ENCODE measurements at regions not wholly inside any gene's neighbourhood (a gene's known extent, or its start where the extent isn't known, plus 50 kb on each side); places are given as distances from the start of the nearest gene placed in this dataset.
"Not testable (repeated sequence)": the region's sequence is repeated elsewhere in the genome, so short reads cannot be mapped to it uniquely, and the experiment has no call there.

DNA sequence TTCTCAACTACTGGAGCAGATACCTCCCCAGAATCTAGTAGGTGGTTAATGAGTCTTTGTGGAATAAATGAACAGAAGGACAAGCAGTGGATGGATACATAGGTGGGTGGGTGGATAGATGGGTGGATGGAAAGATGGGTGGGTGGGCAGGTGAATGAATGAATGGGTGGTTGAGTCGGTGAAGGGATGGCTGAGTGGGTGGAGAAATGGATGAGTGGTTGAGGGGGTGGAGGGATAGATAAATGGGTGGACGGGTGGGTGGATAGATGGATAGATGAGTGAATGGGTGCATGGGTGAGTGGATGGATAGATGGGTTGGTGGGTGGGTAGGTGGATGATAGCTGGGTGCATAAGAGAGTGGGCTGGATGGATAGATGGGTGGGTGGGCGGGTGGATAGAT, 80.6 kb upstream of the CLEC6A start:
- H3K27ac Mint-ChIP-seq; H3K27me3 Mint-ChIP-seq; H3K4me1 Mint-ChIP-seq; H3K36me3 Mint-ChIP-seq (ENCODE audit: low read depth); H3K9me3 Mint-ChIP-seq; ATAC-seq (replicated peaks); H3K4me3 Mint-ChIP-seq: not testable (repeated sequence)

DNA sequence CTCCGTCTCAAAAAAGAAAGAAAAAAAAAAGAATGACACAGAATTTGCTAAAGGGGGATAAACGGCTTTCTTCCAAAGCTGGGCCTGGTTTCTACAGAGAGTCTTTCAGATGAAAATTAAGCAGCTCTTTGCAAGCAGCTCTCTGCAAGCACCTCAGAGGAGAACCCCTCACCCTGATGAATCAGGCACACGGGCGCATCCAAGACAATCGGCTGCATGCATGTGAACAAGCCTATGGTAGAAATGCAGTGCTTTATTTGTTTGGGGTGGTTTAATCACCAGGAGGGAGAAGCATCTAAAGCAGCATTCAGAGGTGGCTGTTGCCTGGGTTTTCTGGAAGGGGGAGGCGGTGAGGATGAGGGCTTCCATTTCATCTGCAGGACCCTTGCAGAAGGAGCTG, 78.0 kb upstream of the CLEC6A start:
- H3K4me3 Mint-ChIP-seq; H3K4me1 Mint-ChIP-seq; H3K27me3 Mint-ChIP-seq; H3K9me3 Mint-ChIP-seq; H3K36me3 Mint-ChIP-seq (ENCODE audit: low read depth); ATAC-seq (replicated peaks); H3K27ac Mint-ChIP-seq: not testable (repeated sequence)

DNA sequence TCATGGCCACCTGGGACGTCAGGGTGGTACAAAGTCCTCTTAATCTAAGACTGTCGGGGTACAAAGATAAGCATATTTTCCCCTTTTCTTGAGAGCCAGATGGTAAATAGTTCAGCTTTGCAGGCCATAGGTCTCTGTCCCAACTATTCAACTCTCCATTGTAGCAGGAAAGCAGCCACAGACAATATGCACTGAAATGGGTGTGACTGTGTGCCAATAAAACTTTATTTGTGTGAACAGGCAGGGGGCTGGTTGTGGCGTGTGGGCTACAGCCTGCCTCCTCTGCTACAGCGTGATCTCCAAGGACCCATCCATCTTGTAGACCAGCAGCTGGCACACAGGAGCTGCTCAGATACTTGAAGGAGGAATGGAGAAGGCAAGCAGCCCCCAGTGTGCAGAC, 73.2 kb upstream of the CLEC6A start:
- not testable (repeated sequence) for H3K9me3 Mint-ChIP-seq; H3K4me3 Mint-ChIP-seq; H3K27me3 Mint-ChIP-seq; ATAC-seq (replicated peaks); H3K4me1 Mint-ChIP-seq; H3K36me3 Mint-ChIP-seq (ENCODE audit: low read depth); H3K27ac Mint-ChIP-seq

DNA sequence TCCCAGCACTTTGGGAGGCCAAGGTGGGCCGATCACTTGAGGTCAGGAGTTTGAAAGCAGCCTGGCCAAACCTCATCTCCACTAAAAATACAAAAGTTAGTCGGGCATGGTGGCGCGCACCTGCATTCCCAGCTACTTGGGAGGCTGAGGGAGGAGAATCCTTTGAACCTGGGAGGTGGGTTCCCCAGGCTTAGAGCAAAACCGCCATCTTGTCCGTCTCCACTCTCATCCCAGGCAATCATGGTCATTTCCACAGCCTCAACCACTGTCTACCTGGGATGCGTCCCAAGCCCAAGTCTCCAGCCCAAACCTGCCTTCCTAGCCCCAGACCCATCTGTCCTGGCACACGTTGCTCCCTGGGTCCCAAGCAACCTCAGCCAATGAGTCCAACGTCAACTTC, 71.1 kb upstream of the CLEC6A start:
- H3K27ac Mint-ChIP-seq; H3K4me3 Mint-ChIP-seq; H3K4me1 Mint-ChIP-seq; H3K9me3 Mint-ChIP-seq; ATAC-seq (replicated peaks); H3K36me3 Mint-ChIP-seq (ENCODE audit: low read depth); H3K27me3 Mint-ChIP-seq: not testable (repeated sequence)

DNA sequence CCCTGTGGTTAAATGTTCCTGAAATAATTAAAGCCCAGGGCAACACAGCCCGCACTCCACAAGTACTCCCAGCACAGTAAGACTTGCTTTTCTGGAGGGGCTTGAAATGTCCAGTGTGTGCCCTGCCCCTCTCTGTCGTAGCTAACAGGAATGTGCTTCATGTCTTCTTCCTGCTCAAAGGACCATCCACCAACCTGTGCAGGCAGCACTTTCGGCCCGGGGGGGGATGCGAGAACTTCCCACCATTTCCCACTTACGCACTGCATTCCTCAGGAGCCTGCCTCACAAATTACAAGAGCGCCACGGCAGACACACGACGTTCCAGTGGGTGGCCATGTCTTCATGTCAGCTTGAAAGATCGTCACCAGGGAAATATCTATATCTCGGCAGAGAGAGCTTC, 70.3 kb upstream of the CLEC6A start:
- not testable (repeated sequence) for ATAC-seq (replicated peaks); H3K9me3 Mint-ChIP-seq; H3K4me3 Mint-ChIP-seq; H3K27me3 Mint-ChIP-seq; H3K4me1 Mint-ChIP-seq; H3K36me3 Mint-ChIP-seq (ENCODE audit: low read depth); H3K27ac Mint-ChIP-seq

DNA sequence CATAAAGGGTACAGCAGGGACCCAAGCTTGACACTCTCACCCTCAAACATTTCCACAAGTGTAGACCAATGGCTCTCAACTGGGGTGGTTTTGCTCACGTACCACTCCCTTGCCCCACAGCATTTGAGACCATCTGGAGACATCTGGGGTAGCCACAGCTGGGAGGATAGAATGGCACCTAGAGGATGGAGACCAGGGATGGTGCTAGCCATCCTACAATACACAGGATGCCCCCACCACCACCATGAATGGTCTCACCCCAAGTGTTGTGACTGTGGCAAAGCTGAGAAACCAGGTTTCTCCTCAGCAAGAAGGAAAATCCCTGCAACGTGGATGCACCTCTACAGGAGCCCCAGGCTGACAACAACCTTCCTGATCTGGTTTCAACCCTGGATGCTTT, 69.1 kb upstream of the CLEC6A start:
- H3K4me1 Mint-ChIP-seq, H3K9me3 Mint-ChIP-seq, H3K4me3 Mint-ChIP-seq: not testable (repeated sequence)

DNA sequence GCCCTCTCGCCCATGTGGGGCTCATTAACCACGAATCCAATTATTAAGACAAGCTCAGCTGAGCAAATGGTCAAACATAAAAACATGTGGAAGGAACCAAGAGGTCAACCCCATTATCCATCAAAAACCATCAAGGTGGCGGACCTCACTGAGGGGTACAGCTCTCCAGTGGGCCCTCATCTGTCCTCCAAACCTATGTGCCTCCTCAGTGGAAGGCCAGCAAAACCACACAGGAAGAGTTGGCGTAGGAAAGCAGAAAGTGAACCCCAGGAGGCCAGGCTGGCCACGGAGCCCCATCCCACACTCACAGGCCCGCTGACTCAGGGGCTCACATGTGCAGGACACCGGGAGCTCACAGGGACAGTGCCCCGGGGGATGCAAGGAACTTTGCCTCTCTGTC, 66.5 kb upstream of the CLEC6A start:
- not testable (repeated sequence) for ATAC-seq (replicated peaks); H3K9me3 Mint-ChIP-seq; H3K4me1 Mint-ChIP-seq; H3K27me3 Mint-ChIP-seq; H3K36me3 Mint-ChIP-seq (ENCODE audit: low read depth); H3K27ac Mint-ChIP-seq
- H3K4me3 Mint-ChIP-seq = peak overlapping the region; percentile 49

More for the DNA sequence above, 69.1 kb upstream of the CLEC6A start:
- not testable (repeated sequence) for H3K36me3 Mint-ChIP-seq (ENCODE audit: low read depth); H3K27me3 Mint-ChIP-seq; ATAC-seq (replicated peaks); H3K27ac Mint-ChIP-seq

DNA sequence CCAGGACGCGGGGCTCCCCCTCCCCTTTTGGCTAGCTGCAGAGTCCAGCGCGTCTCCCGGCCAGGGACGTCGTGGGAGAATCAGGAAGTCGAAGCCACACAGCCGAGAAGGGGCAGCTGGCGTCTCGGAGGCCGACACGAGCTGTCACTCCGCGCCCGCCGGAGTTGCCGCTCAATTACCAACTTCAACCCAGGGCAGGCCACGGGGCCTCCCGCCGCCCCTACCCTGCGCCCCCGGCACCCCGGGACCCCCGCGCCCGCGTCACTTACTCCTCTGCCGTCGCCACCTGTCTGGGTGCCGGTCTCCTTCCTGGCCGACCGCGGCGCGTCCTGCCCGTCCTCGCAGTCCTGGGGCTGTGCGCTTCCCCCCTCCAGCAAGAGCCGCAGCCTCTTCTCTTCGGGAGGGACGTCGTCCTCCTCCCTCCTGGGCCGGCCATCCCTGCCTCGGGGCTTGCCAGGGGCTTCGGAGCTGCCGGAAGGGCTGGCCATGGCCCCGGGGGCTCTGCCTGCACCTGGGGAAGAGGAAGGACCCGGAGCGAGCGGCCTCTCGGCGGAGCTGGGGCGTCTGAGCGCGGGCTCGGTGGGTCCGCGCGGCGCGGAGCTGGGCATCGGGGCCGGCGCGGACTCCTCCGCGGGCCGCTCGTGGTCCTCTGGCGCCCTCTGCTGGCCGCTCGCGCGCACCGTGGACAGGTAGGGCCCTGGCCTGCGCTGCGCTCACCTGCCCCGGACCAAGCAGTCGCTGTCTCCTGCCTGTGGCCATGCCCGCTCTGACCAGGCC, 65.6 kb upstream of the CLEC6A start:
- H3K4me3 Mint-ChIP-seq = peak overlapping the region; percentile 49
- H3K36me3 Mint-ChIP-seq (ENCODE audit: low read depth); H3K27ac Mint-ChIP-seq; H3K4me1 Mint-ChIP-seq; H3K9me3 Mint-ChIP-seq; H3K27me3 Mint-ChIP-seq: not testable (repeated sequence)
- ATAC-seq (replicated peaks) = peak; percentile 79

DNA sequence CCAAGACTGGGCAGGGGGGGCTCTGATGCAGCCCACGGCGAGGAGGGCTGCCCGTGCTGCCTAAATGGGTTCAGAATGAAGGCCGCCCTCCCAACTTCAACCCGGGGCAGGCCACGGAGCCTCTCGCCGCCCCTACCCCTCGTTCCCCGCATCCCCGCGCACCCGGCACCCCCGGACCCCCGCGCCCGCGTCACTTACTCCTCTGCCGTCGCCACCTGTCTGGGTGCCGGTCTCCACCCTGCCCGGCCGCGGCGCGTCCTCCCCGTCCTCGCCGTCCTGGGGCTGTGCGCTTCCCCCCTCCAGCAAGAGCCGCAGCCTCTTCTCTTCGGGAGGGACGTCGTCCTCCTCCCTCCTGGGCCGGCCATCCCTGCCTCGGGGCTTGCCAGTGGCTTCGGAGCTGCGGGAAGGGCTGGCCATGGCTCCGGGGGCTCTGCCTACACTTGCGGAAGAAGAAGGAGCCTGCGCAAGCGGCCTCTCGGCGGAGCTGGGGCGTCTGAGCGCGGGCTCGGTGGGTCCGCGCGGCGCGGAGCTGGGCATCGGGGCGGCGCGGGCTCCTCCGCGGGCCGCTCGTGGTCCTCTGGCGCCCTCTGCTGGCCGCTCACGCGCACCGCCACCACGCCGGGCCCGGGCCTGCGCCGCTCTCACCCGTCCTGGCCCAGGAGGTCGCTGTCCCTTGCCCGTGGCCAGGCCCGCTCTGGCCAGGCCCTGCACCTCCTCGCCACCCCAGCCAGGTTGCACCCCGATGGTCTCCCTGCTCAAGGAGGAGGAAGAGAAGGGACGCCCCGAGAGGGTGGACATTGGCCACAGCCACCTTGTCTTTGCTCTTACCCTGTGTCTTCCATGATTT, 59.3 kb upstream of the CLEC6A start:
- H3K36me3 Mint-ChIP-seq (ENCODE audit: low read depth); H3K4me1 Mint-ChIP-seq; H3K9me3 Mint-ChIP-seq; H3K27ac Mint-ChIP-seq; H3K27me3 Mint-ChIP-seq: not testable (repeated sequence)
- ATAC-seq (replicated peaks) = peak; percentile 88
- peak overlapping the region; percentile 23 for H3K4me3 Mint-ChIP-seq

DNA sequence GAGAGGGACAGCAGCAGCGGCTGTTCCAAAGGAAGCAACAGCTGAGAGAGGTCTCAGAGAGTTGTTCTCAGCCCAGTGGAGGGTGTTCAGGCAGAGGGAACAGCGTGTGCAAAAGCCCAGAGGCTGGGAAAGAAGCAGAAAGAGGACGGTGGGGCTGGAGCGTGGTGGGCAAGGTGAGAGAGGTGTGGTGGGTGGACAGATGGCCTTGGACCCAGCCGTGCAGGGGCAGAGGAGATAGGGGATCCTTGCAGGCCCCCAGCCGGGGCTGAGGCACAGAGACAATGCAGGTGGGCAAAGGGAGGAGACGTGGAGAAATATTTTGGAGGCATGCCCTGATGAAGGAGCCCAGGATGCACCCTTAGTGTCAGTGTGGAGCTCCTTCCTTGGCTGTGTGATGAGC, 58.4 kb upstream of the CLEC6A start:
- not testable (repeated sequence) for H3K4me3 Mint-ChIP-seq; H3K9me3 Mint-ChIP-seq; ATAC-seq (replicated peaks); H3K27me3 Mint-ChIP-seq; H3K27ac Mint-ChIP-seq; H3K36me3 Mint-ChIP-seq (ENCODE audit: low read depth); H3K4me1 Mint-ChIP-seq

DNA sequence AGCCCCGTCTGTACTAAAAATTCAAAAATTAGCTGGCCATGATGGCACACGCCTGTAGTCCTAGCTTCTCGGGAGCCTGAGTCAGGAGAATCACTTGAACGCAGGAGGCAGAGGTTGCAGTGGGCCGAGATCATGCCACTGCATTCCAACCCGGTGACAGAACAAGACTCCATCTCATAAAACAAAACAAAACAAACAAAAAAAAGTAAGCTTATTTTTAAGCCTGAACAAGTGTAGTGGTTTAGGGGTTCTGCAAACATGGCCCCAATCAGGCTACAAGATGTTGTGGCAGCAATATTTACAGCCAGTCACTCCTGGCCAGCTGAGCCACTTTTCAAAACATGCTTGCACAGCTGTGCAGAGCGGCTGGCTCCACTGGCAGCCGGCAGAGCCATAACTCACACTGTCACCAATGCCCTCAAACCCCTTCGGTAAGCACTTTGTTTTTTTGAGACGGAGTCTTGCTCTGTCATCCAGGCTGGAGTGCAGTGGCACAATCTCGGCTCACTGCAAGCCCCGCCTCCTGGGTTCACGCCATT, 56.2 kb upstream of the CLEC6A start:
- H3K4me1 Mint-ChIP-seq = not testable (repeated sequence)

DNA sequence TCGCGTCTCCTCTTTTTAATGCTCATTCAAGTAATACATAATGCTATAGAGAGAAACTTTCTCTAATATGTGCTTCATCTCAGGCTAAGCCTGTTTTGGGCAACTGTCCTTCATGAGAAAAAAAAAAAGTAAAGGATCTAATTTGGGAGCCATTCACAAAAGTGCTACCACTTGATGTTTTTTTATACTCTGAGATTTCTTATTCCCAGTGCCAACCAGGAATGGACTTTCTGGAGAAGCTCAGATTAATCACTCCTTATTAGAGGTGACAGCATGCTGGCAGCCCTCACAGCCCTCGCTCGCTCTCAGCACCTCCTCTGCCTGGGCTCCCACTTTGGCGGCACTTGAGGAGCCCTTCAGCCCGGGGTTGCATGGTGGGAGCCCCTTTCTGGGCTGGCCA, 51.9 kb upstream of the CLEC6A start:
- H3K9me3 Mint-ChIP-seq; H3K4me1 Mint-ChIP-seq; H3K27ac Mint-ChIP-seq; H3K36me3 Mint-ChIP-seq (ENCODE audit: low read depth); H3K4me3 Mint-ChIP-seq; ATAC-seq (replicated peaks); H3K27me3 Mint-ChIP-seq: not testable (repeated sequence)

More for the DNA sequence above, 56.2 kb upstream of the CLEC6A start:
- not testable (repeated sequence) for H3K27ac Mint-ChIP-seq; ATAC-seq (replicated peaks); H3K27me3 Mint-ChIP-seq; H3K4me3 Mint-ChIP-seq; H3K36me3 Mint-ChIP-seq (ENCODE audit: low read depth); H3K9me3 Mint-ChIP-seq

DNA sequence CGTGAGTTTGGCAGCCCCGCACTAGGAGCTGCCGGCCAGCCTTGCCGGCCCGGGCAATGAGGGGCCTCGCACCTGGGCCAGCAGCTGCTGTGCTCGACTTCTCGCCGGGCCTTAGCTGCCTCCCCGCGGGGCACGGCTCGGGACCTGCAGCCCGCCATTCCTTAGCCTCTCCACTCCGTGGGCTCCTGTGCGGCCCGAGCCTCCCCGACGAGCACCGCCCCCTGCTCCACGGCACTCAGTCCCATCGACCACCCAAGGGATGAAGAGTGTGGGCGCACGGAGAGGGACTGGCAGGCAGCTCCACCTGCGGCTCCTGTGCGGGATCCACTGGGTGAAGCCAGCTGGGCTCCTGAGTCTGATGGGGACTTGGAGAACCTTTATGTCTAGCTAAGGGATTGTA, 51.4 kb upstream of the CLEC6A start:
- not testable (repeated sequence) for H3K36me3 Mint-ChIP-seq (ENCODE audit: low read depth); H3K9me3 Mint-ChIP-seq; H3K4me1 Mint-ChIP-seq; H3K4me3 Mint-ChIP-seq; ATAC-seq (replicated peaks); H3K27ac Mint-ChIP-seq; H3K27me3 Mint-ChIP-seq

All from activated T-helper 17 cell treated with anti-CD3 and anti-CD28 coated beads, Interleukin-2, amount 50 U/mL, for 72 hours (primary cell).